ENCODE measurements at regions not wholly inside any gene's neighbourhood (a gene's known extent, or its start where the extent isn't known, plus 50 kb on each side); places are given as distances from the start of the nearest gene placed in this dataset.

DNA sequence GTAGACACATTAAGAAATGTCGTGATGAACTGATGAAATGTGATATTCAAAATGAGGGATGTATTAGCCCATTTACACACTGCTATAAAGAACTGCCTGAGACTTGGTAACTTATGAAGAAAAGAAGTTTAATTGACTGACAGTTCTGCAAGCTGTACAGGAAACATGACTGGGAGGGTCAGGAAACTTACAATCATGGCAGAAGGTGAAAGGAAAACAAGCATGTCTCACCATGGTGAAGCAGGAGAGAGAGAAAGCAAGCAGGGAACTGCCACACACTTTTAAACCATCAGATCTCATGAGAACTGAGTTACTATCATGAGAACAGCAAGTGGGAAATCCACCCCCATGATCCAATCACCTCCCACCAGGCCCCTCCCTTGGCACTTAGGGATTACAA is 1010.8 kb upstream of the CELF4 start:
- Histone ChIP-seq H4K5ac (ENCODE audit: insufficient read length, low read depth, low read length) (no peak overlapping the region), H3K36me3 (ENCODE audit: control insufficient read depth in 2 of 4, insufficient read depth in 4 of 4, low read length in 3 of 4) (no peaks in the 10 kb centered on the region), H3K23ac (ENCODE audit: insufficient read length) (no peak overlapping the region), H2BK5ac (ENCODE audit: low read depth, low read length) (no peak overlapping the region), H3K9me3 (ENCODE audit: insufficient read depth in 2 of 2, low read depth in 1 of 2, low read length in 1 of 2) (no peaks in the 10 kb centered on the region), H4K91ac (replicated peaks; ENCODE audit: insufficient read length, low read length) (no peak overlapping the region), H2BK12ac (ENCODE audit: low read depth, low read length) (no peak overlapping the region), H3K4ac (replicated peaks; ENCODE audit: insufficient read length, low read depth, low read length) (no peak overlapping the region), H2AK5ac (ENCODE audit: low read depth, low read length) (no peak overlapping the region), H3K4me1 (replicated peaks in 1 of 4; ENCODE audit: control insufficient read depth in 3 of 4, insufficient read depth in 4 of 4, low read length in 3 of 4) (no peaks in the 10 kb centered on the region), H3K79me2 (ENCODE audit: control insufficient read depth in 1 of 2, insufficient read depth in 2 of 2, low read length in 2 of 2) (no peaks in the 10 kb centered on the region), H2BK15ac (ENCODE audit: low read length) (no peak overlapping the region), H3K56ac (replicated peaks; ENCODE audit: insufficient read length, low read depth, low read length) (no peak overlapping the region), H4K20me1 (replicated peaks in 1 of 2; ENCODE audit: control insufficient read depth in 1 of 2, insufficient read depth in 2 of 2, low read length in 2 of 2) (no peaks in the 10 kb centered on the region), H3K23me2 (ENCODE audit: low read depth, low read length) (no peaks in the 10 kb centered on the region), H3K4me3 (ENCODE audit: extremely low read depth in 1 of 4, insufficient read depth in 2 of 4, low read depth in 3 of 4, low read length in 4 of 4) (no peak overlapping the region), H2BK20ac (ENCODE audit: low read length) (no peak overlapping the region), H3K27ac (ENCODE audit: low read depth, low read length) (no peak overlapping the region), H3K4me2 (ENCODE audit: insufficient read depth in 1 of 2, low read depth in 2 of 2, low read length in 2 of 2) (no peak overlapping the region), H3K14ac (ENCODE audit: insufficient read length) (no peak overlapping the region), H3K9ac (replicated peaks in 1 of 4; ENCODE audit: extremely low read depth in 1 of 4, low read depth in 3 of 4, low read length in 3 of 4) (no peak overlapping the region), H2AFZ (ENCODE audit: low read length) (no peak overlapping the region), H3K18ac (ENCODE audit: extremely low read depth, low read length) (no peak overlapping the region), H3K79me1 (ENCODE audit: low read depth, low read length) (no peaks in the 10 kb centered on the region), H3K27me3 (replicated peaks in 1 of 4; ENCODE audit: control insufficient read depth in 3 of 4, extremely low read depth in 1 of 4, insufficient read depth in 3 of 4, low read length in 3 of 4) (no peaks in the 10 kb centered on the region), H2BK120ac (replicated peaks; ENCODE audit: low read depth, low read length) (no peak overlapping the region), H4K8ac (ENCODE audit: extremely low read depth, insufficient read depth, low read length) (no peak overlapping the region)
- no peak for FAIRE-seq
- POLR2A ChIA-PET (ENCODE audit: partially characterized antibody): no interaction called here
- CTCF ChIA-PET (ENCODE audit: partially characterized antibody): no interaction called here
- DNase-seq (ENCODE audit: low read depth in 1 of 2, low spot score in 2 of 2): no peak
- WGBS, 2 experiments (ENCODE audit: extremely low coverage in 1 of 2, insufficient coverage in 1 of 2, insufficient read length in 1 of 2, insufficient replicate concordance in 2 of 2, low coverage in 1 of 2, low lambda C conversion rate in 2 of 2, missing lambda C conversion rate in 1 of 2): 87% methylated on average over 1 of the region's 1 CpG; no CpG with 5 or more reads in 1 of the 2 experiments
- TF ChIP-seq YY1 (IDR thresholded peaks at IDR 0.05; ENCODE audit: low read depth, low read length) (no peak), TAF7 (optimal IDR thresholded peaks at IDR 0.05; ENCODE audit: borderline replicate concordance, low read depth, low read length) (no peak), SP4 (IDR thresholded peaks at IDR 0.05; ENCODE audit: low read length) (no peak), SIRT6 (IDR thresholded peaks at IDR 0.05; ENCODE audit: low read length) (no peak), CBX5 (IDR thresholded peaks at IDR 0.05; ENCODE audit: low read depth, low read length) (no peak), JUND (IDR thresholded peaks at IDR 0.05; ENCODE audit: low read length) (no peak), KDM5A (IDR thresholded peaks at IDR 0.05; ENCODE audit: low read length) (no peak), FOSL1 (IDR thresholded peaks at IDR 0.05; ENCODE audit: insufficient read depth, low read depth, low read length) (no peak), SUZ12 (IDR thresholded peaks at IDR 0.05; ENCODE audit: low read length) (no peak), SIN3A (conservative IDR thresholded peaks at IDR 0.05 in 1 of 2, IDR thresholded peaks at IDR 0.05 in 1 of 2; ENCODE audit: low read depth in 1 of 2, low read length in 2 of 2) (no peak), ZNF274 (IDR thresholded peaks at IDR 0.05; ENCODE audit: borderline replicate concordance, extremely low read depth, low read length) (no peak), TBP (IDR thresholded peaks at IDR 0.05; ENCODE audit: low read depth, low read length) (no peak)
- TF ChIP-seq, protein P1, sequence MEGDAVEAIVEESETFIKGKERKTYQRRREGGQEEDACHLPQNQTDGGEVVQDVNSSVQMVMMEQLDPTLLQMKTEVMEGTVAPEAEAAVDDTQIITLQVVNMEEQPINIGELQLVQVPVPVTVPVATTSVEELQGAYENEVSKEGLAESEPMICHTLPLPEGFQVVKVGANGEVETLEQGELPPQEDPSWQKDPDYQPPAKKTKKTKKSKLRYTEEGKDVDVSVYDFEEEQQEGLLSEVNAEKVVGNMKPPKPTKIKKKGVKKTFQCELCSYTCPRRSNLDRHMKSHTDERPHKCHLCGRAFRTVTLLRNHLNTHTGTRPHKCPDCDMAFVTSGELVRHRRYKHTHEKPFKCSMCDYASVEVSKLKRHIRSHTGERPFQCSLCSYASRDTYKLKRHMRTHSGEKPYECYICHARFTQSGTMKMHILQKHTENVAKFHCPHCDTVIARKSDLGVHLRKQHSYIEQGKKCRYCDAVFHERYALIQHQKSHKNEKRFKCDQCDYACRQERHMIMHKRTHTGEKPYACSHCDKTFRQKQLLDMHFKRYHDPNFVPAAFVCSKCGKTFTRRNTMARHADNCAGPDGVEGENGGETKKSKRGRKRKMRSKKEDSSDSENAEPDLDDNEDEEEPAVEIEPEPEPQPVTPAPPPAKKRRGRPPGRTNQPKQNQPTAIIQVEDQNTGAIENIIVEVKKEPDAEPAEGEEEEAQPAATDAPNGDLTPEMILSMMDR (IDR thresholded peaks at IDR 0.05; ENCODE audit: control extremely low read depth in 1 of 3, insufficient read depth in 1 of 3, low read depth in 1 of 3, low read length in 3 of 3): no peak

All from H1 (cell line).